ENCODE measurements at regions not wholly inside any gene's neighbourhood (a gene's known extent, or its start where the extent isn't known, plus 50 kb on each side); places are given as distances from the start of the nearest gene placed in this dataset.

DNA sequence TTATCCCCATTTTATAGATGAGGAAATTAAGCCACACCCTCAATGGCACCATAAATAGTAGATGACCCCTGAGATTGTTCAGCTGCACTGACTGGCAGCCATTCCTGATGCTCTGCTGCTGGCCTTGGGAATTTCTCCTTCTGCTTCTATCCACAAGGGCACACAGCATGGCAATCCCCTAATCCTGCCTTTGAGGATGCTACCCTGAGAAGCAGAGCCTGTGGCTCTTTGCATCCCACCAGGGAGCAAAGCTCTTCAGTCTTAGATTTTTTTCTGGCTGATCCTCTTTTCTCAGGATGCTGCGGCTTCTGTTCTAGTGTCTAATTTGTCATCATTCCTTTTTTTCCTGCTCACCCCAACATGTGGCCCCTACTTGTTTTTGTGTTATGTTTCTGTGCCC, 114.8 kb downstream of the TMX1 start:
- TF ChIP-seq, protein P1, sequence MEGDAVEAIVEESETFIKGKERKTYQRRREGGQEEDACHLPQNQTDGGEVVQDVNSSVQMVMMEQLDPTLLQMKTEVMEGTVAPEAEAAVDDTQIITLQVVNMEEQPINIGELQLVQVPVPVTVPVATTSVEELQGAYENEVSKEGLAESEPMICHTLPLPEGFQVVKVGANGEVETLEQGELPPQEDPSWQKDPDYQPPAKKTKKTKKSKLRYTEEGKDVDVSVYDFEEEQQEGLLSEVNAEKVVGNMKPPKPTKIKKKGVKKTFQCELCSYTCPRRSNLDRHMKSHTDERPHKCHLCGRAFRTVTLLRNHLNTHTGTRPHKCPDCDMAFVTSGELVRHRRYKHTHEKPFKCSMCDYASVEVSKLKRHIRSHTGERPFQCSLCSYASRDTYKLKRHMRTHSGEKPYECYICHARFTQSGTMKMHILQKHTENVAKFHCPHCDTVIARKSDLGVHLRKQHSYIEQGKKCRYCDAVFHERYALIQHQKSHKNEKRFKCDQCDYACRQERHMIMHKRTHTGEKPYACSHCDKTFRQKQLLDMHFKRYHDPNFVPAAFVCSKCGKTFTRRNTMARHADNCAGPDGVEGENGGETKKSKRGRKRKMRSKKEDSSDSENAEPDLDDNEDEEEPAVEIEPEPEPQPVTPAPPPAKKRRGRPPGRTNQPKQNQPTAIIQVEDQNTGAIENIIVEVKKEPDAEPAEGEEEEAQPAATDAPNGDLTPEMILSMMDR (tag by site-specific recombination; IDR thresholded peaks at IDR 0.05), result no peak
- TF ChIP-seq, protein P2, sequence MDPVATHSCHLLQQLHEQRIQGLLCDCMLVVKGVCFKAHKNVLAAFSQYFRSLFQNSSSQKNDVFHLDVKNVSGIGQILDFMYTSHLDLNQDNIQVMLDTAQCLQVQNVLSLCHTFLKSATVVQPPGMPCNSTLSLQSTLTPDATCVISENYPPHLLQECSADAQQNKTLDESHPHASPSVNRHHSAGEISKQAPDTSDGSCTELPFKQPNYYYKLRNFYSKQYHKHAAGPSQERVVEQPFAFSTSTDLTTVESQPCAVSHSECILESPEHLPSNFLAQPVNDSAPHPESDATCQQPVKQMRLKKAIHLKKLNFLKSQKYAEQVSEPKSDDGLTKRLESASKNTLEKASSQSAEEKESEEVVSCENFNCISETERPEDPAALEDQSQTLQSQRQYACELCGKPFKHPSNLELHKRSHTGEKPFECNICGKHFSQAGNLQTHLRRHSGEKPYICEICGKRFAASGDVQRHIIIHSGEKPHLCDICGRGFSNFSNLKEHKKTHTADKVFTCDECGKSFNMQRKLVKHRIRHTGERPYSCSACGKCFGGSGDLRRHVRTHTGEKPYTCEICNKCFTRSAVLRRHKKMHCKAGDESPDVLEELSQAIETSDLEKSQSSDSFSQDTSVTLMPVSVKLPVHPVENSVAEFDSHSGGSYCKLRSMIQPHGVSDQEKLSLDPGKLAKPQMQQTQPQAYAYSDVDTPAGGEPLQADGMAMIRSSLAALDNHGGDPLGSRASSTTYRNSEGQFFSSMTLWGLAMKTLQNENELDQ (tag by site-specific recombination; IDR thresholded peaks at IDR 0.05; ENCODE audit: low read depth), result no peak
- TF ChIP-seq HOXA7 (CRISPR knock-in tag; IDR thresholded peaks at IDR 0.05; ENCODE audit: borderline replicate concordance), result no peak
- TF ChIP-seq, protein P3, sequence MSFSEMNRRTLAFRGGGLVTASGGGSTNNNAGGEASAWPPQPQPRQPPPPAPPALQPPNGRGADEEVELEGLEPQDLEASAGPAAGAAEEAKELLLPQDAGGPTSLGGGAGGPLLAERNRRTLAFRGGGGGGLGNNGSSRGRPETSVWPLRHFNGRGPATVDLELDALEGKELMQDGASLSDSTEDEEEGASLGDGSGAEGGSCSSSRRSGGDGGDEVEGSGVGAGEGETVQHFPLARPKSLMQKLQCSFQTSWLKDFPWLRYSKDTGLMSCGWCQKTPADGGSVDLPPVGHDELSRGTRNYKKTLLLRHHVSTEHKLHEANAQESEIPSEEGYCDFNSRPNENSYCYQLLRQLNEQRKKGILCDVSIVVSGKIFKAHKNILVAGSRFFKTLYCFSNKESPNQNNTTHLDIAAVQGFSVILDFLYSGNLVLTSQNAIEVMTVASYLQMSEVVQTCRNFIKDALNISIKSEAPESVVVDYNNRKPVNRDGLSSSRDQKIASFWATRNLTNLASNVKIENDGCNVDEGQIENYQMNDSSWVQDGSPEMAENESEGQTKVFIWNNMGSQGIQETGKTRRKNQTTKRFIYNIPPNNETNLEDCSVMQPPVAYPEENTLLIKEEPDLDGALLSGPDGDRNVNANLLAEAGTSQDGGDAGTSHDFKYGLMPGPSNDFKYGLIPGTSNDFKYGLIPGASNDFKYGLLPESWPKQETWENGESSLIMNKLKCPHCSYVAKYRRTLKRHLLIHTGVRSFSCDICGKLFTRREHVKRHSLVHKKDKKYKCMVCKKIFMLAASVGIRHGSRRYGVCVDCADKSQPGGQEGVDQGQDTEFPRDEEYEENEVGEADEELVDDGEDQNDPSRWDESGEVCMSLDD (tag by site-specific recombination; IDR thresholded peaks at IDR 0.05), result no peak
